ENCODE measurements at regions not wholly inside any gene's neighbourhood (a gene's known extent, or its start where the extent isn't known, plus 50 kb on each side); places are given as distances from the start of the nearest gene placed in this dataset.

GRCh38 chr10:36075196-36075595 is 433.1 kb upstream of the FZD8 start:
- DNase-seq = no peak

GRCh38 chr10:36073796-36074345 is 431.8 kb upstream of the FZD8 start:
- no peak for DNase-seq

DNA sequence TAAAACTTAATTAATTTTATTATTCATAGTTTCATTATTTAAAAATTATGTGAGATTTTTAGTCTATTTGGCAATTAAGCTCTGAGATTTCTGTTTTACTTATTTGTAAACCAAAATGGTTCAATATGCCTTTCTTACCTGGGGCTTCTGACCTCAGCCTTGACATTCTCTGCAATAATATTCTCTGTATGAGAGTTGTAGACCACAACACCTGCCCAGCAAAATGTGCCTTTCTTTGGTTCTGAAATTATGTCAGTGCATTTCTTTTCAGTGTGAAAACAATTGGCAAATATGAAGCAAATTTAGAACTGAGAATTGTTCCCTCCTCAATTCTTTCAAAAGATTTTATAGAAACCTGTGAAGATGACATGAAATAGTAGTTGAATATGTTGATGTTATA is 426.4 kb upstream of the FZD8 start:
- DNase-seq = no peak

- DNase-seq = no peak
Measured at GRCh38 chr10:36067748-36068147, 425.7 kb upstream of the FZD8 start.

DNA sequence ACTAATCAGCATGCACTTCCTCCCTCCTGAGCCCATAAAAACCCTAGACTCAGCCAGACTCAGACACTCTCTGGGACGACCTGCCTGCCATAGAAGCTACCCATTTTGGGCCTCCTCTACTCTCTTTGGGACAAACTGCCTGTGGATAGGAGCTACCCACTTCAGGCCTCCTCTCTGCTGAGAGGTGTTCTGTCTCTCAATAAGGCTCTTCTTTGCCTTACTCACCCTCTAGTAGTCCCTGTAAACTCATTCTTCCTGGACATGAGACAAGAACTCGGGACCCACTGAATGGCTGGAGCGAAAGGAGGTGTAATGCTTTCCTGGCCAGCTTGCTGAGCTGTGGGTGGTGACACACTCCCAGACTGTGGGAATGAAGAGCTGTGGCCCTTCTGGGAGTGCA is 424.8 kb upstream of the FZD8 start:
- DNase-seq = no peak

GRCh38 chr10:36066102-36066501 is 424.0 kb upstream of the FZD8 start:
- no peak for DNase-seq

DNA sequence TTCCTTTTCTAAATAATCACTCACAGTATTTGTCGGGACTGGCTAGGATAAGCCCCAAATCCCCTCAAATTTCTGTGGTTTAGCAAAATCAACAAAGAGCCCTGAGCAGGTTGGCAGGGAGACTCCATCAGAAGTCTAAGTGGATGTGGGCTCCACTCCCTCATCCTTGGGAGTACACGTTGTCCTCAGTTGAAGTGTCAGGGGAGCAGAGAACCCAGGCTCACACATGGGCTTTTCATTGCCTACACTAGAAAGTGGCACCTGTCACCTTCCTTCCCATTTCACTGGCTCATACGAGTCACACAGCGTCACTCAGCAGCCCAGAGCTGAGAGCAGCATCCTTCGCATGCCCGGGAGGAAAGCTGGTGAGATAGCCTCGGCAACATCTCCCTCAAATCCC is 421.3 kb upstream of the FZD8 start:
- no peak for DNase-seq

DNA sequence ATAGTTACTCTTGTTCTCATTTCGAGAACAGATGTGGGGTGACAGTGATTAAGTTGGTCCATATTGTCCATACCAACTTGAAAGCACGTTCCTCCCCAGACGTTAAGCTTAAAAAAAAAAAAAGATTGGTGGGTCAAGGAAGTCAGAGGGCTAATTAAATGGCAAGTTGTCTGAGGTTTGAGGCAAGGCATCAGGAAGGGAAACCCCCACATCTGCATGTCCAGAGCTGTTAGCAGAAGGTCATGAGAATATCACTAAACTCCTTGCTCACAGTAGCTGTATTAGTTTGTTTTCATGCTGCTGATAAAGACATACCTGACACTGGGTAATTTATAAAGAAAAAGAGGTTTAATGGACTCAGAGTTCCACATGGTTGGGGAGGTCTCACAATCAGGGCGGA is 415.6 kb upstream of the FZD8 start:
- DNase-seq = no peak

GRCh38 chr10:36057180-36057579 is 415.1 kb upstream of the FZD8 start:
- DNase-seq = no peak

DNA sequence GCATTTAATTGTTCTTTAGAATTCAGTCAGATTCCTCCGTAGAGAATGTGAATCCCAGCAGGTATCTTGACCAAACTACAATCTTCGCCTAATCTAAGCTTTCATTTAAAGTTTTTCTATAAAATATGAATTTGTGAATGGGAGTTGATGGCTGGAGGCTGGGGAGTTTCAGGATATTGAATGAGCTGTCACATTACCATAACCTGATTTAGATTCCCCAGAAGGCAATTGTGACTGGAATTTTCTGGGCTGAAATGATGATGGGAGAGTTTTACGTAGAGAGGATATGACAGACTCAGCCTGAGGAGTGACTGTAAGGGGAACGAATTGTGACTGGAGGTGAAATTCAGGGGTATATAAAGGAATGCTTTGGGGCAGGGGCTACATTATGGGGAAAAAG is 411.7 kb upstream of the FZD8 start:
- no peak for DNase-seq

DNA sequence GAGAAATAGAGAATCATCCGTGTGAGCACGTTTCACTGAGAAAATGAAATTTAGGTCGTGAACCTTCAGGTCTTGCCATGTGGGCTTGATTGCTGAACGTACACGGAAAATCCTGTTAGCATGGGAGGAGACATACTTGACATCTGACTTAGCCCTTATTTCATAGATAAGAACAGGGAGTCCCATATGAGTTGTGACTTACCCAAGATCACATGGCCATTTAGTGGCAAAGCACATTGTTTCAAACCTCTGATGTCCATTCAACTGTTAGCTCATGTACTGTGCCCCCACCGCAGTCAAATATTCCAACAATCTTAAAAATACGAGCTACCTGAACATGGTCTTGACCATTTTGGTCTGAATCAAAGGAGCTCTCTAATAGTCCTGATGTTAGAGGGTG is 411.2 kb upstream of the FZD8 start:
- DNase-seq = no peak

GRCh38 chr10:36051500-36051991 is 409.4 kb upstream of the FZD8 start:
- DNase-seq = no peak

DNA sequence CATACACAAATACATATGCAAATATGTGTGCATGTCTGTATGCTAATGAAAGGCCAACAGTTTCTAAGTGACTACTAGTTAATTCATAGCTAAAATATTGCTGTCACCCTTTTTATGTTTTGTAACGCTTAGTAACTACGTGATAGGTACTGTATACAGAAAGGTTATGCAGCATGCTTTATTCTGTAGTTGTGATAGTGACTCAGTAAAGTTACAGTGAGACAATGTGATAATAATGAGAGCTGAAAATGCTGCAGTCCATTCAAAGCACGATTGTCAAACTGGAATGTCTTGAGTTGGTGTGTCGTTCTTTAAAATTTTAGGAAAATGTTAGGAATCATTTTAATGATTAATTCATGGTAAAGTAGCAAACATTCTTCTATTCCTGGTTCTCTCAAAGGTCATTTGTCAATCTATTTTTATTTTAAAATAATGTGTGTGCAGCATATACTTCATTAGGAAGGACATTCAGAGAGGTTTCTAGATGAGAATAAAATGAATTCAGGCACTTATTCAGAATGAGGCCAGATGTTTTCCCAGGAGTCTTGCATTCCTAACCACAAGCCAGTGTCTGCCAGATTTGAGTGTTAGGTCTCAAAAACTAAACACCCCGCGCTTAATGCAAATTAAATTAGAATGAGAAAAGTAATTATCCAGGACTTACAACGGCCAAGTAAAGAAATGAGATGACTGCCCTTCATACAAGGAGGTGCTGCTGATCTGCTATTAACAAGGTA is 408.8 kb upstream of the FZD8 start:
- no peak for DNase-seq

GRCh38 chr10:36048780-36049179 is 406.7 kb upstream of the FZD8 start:
- DNase-seq = no peak

DNA sequence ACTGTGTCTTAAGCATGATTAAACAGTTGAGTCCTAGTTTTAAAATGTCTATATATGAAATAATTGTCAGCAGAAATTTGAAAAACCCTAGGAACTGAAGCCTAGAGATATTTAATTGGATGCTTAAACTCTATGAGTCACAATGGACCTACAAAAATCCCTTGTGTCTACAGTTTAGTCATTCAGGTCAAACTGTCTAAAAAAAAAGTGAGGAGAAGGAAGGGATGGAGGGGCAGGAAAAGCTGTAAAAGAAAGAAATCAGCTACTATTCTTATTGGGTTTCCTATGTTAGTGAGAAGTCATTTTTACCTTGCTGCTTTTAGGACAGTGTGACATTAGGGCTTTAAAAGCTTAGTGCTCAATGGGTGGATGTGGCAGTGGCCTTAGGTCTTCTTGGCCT is 406.1 kb upstream of the FZD8 start:
- no peak for DNase-seq

DNA sequence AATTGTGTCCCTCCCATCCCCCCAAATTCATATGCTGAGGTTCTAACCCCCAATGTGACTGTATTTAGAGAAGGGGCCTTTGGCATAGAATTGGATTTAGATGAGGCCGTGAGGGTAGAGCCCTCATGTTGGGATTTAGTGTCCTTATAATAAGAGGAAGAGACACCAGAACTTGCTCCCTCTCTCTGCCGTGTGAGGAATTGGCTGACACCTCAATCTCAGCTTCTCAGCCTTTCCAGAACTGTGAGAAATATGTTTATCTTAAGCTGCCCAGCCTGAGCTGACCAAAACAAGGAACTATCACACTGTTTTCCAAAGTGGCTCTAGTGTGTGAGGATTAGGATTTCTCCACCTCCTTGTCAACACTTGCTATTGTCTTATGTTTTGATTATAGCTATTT is 400.0 kb upstream of the FZD8 start:
- DNase-seq = no peak

- no peak for DNase-seq
Measured at GRCh38 chr10:36038316-36038955, 396.3 kb upstream of the FZD8 start.

GRCh38 chr10:36036137-36036536 is 394.0 kb upstream of the FZD8 start:
- no peak for DNase-seq

- no peak for DNase-seq
Measured at GRCh38 chr10:36033808-36034207, 391.7 kb upstream of the FZD8 start.

DNA sequence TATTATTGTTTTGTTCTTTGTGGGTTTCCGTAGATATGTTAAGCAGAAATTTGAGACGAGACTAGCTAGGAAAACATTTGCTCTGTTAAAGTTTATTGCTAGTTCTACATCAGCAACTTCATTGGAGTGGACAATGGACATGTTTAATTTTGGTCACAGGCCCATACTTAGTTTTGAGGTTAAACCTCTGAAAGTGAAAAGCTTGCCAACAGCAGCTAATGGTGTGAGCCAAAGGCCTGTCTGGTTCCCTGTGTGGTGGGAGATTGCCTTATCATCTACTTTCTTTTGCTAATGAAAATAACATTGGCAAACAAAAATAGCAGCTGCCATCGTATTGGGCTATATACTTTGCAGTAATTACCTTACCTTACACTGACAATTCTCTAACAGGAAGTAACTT is 388.4 kb upstream of the FZD8 start:
- DNase-seq = no peak

- no peak for DNase-seq
Measured at GRCh38 chr10:36026656-36027390, 384.7 kb upstream of the FZD8 start.

GRCh38 chr10:36026081-36026480 is 384.0 kb upstream of the FZD8 start:
- DNase-seq = no peak

DNA sequence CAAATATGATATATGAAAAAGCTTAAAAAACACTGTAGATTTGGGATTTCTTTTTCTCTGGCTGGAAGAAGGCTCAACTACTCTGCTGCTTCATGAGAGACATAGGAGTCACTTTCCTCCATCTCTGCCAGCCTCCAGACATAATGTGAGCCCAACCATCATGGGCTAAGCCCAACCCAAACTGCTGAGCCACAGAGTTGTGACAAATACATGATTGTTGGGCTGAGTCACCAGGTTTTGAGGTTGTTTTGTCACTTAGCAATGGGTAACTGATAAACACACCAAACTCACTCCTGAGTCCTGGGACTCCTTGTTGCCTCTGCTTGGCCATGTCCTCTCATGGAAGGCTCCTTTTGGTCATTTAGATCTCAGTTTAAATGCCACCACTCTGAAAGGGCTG is 381.8 kb upstream of the FZD8 start:
- DNase-seq = no peak

- no peak for DNase-seq
Measured at GRCh38 chr10:36021096-36021495, 379.0 kb upstream of the FZD8 start.
